Mammary epithelial cell (primary cell): ENCODE measurements at regions not wholly inside any gene's neighbourhood (a gene's known extent, or its start where the extent isn't known, plus 50 kb on each side); places are given as distances from the start of the nearest gene placed in this dataset.

Experiments used
- EZH2 ChIP-seq: IDR thresholded peaks from 2 replicates; pipeline ENCODE4 v1.6.1; 2012; ENCODE audit warnings: low read length, inconsistent platforms, borderline replicate concordance
- TF ChIP-seq, protein P1 (sequence below), 2 donors: IDR thresholded peaks in 1 of 2; conservative IDR thresholded peaks in 1 of 2; 2 replicates each; pipeline ENCODE4 v1.5.1; 2011 to 2012; ENCODE audit warnings: inconsistent platforms in 2 of 2, low read length in 2 of 2, mild to moderate bottlenecking in 2 of 2, control low read depth in 1 of 2, low read depth in 1 of 2; ENCODE audit not compliant: insufficient read depth in 1 of 2; ENCODE audit errors: extremely low read depth in 1 of 2

- TF ChIP-seq, protein P1, sequence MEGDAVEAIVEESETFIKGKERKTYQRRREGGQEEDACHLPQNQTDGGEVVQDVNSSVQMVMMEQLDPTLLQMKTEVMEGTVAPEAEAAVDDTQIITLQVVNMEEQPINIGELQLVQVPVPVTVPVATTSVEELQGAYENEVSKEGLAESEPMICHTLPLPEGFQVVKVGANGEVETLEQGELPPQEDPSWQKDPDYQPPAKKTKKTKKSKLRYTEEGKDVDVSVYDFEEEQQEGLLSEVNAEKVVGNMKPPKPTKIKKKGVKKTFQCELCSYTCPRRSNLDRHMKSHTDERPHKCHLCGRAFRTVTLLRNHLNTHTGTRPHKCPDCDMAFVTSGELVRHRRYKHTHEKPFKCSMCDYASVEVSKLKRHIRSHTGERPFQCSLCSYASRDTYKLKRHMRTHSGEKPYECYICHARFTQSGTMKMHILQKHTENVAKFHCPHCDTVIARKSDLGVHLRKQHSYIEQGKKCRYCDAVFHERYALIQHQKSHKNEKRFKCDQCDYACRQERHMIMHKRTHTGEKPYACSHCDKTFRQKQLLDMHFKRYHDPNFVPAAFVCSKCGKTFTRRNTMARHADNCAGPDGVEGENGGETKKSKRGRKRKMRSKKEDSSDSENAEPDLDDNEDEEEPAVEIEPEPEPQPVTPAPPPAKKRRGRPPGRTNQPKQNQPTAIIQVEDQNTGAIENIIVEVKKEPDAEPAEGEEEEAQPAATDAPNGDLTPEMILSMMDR (conservative IDR thresholded peaks at IDR 0.05 in 1 of 2, IDR thresholded peaks at IDR 0.05 in 1 of 2; ENCODE audit: extremely low read depth in 1 of 2, insufficient read depth in 1 of 2, low read depth in 1 of 2, low read length in 2 of 2) = no peak
- no peak for TF ChIP-seq EZH2
Observed at GRCh38 chr12:114790276-114790675, 106.3 kb upstream of the TBX3 start.
